ENCODE measurements at regions not wholly inside any gene's neighbourhood (a gene's known extent, or its start where the extent isn't known, plus 50 kb on each side); places are given as distances from the start of the nearest gene placed in this dataset.

DNA sequence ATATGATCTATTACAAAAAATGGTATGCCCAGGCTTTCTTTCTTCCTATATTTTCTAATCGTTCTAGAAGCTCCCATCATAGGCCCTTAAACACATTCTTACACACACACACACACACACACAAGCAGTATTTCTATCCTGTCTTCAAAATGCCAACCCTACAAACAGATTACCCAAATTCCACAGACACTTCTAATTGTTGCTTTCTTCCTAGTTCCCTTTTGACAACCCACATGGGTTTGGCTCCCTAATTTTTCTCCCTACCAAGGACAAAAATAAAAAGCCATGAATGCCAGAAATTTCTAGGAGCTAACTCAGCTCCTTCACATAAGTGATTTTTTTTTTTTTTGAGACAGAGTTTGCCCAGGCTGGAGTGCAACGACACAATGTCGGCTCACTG is 60.3 kb upstream of the NTF3 start:
- Histone ChIP-seq H3K27ac (no peak overlapping the region), H4K20me1 (ENCODE audit: insufficient read depth) (no peaks in the 10 kb centered on the region), H3K79me2 (ENCODE audit: insufficient read depth, low read depth) (no peaks in the 10 kb centered on the region), H3K9ac (no peak overlapping the region), H3K27me3 (ENCODE audit: insufficient read depth, low read depth) (no peaks in the 10 kb centered on the region), H2AFZ (ENCODE audit: low read depth) (no peak overlapping the region), H3K36me3 (ENCODE audit: insufficient read depth) (no peaks in the 10 kb centered on the region), H3K4me3 (IDR thresholded peaks at IDR 0.05; ENCODE audit: insufficient read depth, low read depth, low read length) (no peak overlapping the region), H3K4me1 (ENCODE audit: low read depth, poor library complexity, severe bottlenecking) (no peaks in the 10 kb centered on the region), H3K4me2 (no peak overlapping the region)
- TF ChIP-seq, protein P1, sequence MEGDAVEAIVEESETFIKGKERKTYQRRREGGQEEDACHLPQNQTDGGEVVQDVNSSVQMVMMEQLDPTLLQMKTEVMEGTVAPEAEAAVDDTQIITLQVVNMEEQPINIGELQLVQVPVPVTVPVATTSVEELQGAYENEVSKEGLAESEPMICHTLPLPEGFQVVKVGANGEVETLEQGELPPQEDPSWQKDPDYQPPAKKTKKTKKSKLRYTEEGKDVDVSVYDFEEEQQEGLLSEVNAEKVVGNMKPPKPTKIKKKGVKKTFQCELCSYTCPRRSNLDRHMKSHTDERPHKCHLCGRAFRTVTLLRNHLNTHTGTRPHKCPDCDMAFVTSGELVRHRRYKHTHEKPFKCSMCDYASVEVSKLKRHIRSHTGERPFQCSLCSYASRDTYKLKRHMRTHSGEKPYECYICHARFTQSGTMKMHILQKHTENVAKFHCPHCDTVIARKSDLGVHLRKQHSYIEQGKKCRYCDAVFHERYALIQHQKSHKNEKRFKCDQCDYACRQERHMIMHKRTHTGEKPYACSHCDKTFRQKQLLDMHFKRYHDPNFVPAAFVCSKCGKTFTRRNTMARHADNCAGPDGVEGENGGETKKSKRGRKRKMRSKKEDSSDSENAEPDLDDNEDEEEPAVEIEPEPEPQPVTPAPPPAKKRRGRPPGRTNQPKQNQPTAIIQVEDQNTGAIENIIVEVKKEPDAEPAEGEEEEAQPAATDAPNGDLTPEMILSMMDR (conservative IDR thresholded peaks at IDR 0.05; ENCODE audit: low read depth, low read length): no peak

DNA sequence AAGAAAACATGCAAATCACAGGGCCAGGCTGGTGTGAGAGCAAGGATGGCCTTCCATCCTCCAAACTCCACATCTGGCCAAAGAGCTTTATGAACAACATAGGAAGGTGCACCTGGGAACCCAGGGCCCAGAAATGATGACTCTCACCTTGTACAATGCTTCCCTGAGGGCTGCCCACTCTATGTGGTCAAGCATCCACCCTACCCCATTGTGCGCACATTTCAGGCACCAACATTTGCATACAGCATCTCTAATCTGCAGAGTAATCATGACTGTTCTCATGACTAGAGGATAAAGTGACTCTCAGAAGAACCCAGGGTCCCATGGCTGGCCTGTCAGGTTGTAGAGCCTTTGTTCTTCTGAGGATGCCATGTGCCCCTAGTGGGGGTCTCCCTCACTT is 57.2 kb upstream of the NTF3 start:
- no peaks in the 10 kb centered on the region for H3K36me3 ChIP-seq (ENCODE audit: insufficient read depth)
- TF ChIP-seq, protein P1 (conservative IDR thresholded peaks at IDR 0.05; ENCODE audit: low read depth, low read length): no peak
- H3K27me3 ChIP-seq (ENCODE audit: insufficient read depth, low read depth): no peaks in the 10 kb centered on the region
- H3K79me2 ChIP-seq (ENCODE audit: insufficient read depth, low read depth): no peaks in the 10 kb centered on the region
- no peak overlapping the region for H3K4me2 ChIP-seq
- no peaks in the 10 kb centered on the region for H3K4me1 ChIP-seq (ENCODE audit: low read depth, poor library complexity, severe bottlenecking)
- H3K27ac ChIP-seq: no peak overlapping the region
- H2AFZ ChIP-seq (ENCODE audit: low read depth): no peak overlapping the region
- no peak overlapping the region for H3K9ac ChIP-seq
- no peaks in the 10 kb centered on the region for H4K20me1 ChIP-seq (ENCODE audit: insufficient read depth)
- H3K4me3 ChIP-seq (IDR thresholded peaks at IDR 0.05; ENCODE audit: insufficient read depth, low read depth, low read length): no peak overlapping the region

DNA sequence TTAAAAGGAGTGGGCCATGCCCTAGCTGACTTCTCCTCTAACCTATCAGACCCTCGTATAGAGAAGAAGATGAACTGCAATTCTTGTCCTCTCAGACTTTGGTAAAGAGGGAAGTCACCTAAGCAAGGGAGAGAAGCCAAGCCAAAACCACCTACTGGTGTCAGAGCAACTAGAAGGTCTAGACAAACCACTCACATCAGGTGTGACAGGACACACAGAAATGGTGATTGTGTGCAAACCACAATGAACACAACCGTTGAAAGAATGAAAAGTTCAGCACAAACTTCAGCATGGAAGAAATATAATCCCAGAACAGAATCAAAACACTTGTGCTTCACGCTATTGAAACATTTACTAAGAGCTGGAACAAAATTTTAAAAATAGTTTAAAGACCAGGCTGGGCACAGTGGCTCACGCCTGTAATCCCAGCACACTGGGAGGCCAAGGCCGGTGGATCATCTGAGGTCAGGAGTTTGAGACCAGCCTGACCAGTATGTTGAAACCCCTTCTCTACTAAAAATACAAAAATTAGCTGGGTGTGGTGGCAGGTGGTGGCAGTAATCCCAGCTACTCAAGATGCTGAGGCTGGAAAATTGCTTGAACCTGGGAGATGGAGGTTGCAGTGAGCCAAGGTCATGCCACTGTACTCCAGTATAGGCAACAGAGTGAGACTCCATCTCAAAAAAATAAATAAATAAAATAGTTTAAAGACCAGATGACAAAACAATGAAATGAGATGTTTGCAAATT is 56.2 kb upstream of the NTF3 start:
- TF ChIP-seq, protein P1 (conservative IDR thresholded peaks at IDR 0.05; ENCODE audit: low read depth, low read length): no peak
- Histone ChIP-seq H3K4me1 (ENCODE audit: low read depth, poor library complexity, severe bottlenecking) (no peaks in the 10 kb centered on the region), H3K27ac (peak overlapping the region; percentile 22; the same call in 1 of the 2 replicates), H3K9ac (no peak overlapping the region), H3K4me2 (no peak overlapping the region), H2AFZ (ENCODE audit: low read depth) (no peak overlapping the region), H3K36me3 (ENCODE audit: insufficient read depth) (no peaks in the 10 kb centered on the region), H3K79me2 (ENCODE audit: insufficient read depth, low read depth) (no peaks in the 10 kb centered on the region), H3K4me3 (IDR thresholded peaks at IDR 0.05; ENCODE audit: insufficient read depth, low read depth, low read length) (no peak overlapping the region), H3K27me3 (ENCODE audit: insufficient read depth, low read depth) (no peaks in the 10 kb centered on the region), H4K20me1 (ENCODE audit: insufficient read depth) (no peaks in the 10 kb centered on the region)

DNA sequence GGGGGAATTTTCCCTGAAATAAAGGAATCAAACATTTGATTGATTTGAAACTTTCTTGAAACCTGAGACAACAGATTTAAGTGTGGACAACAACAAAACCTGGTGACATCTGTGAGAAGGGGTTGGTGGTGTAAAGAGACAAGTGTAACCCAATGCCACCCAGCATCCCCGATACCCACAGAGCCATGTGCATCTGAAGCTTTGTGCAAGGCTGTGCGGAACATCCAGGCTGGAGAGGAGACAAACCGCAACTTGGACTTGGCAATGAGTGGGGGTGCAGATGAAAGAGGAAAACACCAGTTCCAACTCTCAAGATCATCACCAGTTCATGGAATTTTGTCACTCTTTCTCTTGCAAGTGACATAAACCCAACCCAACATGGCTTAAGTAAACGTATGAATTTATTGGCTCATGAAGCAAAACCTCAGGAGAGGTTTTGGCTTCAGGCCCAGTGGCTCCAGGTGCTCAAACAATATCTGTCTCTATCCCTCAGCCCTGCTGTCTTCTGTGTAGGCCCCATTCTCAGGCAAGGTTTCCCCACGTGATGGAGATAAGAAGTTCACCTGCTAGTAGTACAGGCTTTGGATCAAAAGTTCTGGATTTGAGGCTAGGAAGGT is 55.2 kb upstream of the NTF3 start:
- Histone ChIP-seq H4K20me1 (ENCODE audit: insufficient read depth) (no peaks in the 10 kb centered on the region), H2AFZ (ENCODE audit: low read depth) (no peak overlapping the region), H3K36me3 (ENCODE audit: insufficient read depth) (no peaks in the 10 kb centered on the region), H3K4me1 (ENCODE audit: low read depth, poor library complexity, severe bottlenecking) (no peaks in the 10 kb centered on the region), H3K79me2 (ENCODE audit: insufficient read depth, low read depth) (no peaks in the 10 kb centered on the region), H3K4me2 (no peak overlapping the region), H3K4me3 (IDR thresholded peaks at IDR 0.05; ENCODE audit: insufficient read depth, low read depth, low read length) (no peak overlapping the region), H3K27me3 (ENCODE audit: insufficient read depth, low read depth) (no peaks in the 10 kb centered on the region), H3K9ac (no peak overlapping the region), H3K27ac (no peak overlapping the region)
- TF ChIP-seq, protein P1 (conservative IDR thresholded peaks at IDR 0.05; ENCODE audit: low read depth, low read length): no peak
